ENCODE measurements at regions not wholly inside any gene's neighbourhood (a gene's known extent, or its start where the extent isn't known, plus 50 kb on each side); places are given as distances from the start of the nearest gene placed in this dataset.

GRCh38 chr14:55758796-55759195 lies 178.8 kb downstream of the KTN1 start:
- Mint-ChIP-seq H3K36me3 (no peaks in the 10 kb centered on the region), H3K27ac (no peak overlapping the region), H3K4me1 (no peaks in the 10 kb centered on the region), H3K4me3 (no peak overlapping the region), H3K9me3 (no peaks in the 10 kb centered on the region), H3K27me3 (no peaks in the 10 kb centered on the region)
- DNase-seq = no peak

GRCh38 chr14:55760789-55761566 lies 181.0 kb downstream of the KTN1 start:
- Mint-ChIP-seq H3K4me3 (no peak overlapping the region), H3K36me3 (no peaks in the 10 kb centered on the region), H3K27ac (no peak overlapping the region), H3K4me1 (no peaks in the 10 kb centered on the region), H3K27me3 (no peaks in the 10 kb centered on the region), H3K9me3 (no peaks in the 10 kb centered on the region)
- DNase-seq = no peak

DNA sequence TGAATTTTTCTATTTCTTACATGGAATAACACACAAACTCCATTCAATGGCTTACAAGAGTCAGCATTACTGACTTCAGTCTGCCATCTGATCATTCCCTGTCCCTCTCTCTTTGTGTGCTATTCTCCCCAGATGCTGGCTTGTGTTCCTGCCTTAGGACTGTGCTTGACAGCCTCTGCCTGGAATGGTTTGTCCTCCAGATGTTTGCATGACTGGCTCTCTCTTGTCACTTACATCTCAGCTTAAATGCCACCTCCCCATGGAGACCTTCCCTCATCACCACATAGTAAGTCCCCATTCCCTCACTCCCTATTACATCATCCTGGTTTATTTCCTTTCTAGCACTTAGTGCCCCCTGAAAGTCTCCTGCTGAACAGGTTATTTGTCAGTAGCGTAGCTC lies 181.6 kb downstream of the KTN1 start:
- Mint-ChIP-seq H3K4me3 (no peak overlapping the region), H3K4me1 (no peaks in the 10 kb centered on the region), H3K36me3 (no peaks in the 10 kb centered on the region), H3K9me3 (no peaks in the 10 kb centered on the region), H3K27me3 (no peaks in the 10 kb centered on the region), H3K27ac (no peak overlapping the region)
- no peak for DNase-seq

DNA sequence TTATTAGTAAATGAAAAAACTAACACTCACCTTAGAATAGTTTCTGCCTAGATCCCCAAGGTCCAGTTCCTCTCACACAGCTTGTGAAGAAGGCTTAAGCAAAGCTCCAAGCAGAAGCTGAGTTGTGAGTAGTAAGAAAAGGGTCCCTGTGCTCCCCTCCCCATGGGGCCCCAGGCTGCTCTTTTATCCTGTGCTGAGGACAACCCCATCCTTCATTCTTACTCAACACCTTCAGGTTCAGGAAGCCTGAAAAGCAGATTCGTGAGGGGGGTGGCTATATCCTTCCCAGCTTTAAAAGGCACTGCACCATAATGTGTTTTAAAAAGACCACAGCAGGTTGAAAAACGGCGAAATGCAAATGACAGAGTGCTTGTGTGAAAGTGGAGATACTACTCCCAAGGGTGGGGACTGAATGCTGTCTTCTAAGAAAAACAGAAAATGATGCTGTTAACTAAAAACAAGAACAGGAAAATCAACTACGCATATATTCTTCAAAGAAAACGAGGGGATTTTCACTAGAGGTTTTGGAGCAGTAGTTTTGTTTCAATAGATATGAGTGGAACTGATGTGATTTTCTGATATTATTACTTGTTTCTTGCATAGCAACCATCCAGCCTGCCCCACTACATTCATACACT lies 182.7 kb downstream of the KTN1 start:
- Mint-ChIP-seq H3K4me1 (no peaks in the 10 kb centered on the region), H3K27ac (no peak overlapping the region), H3K27me3 (no peaks in the 10 kb centered on the region), H3K4me3 (no peak overlapping the region), H3K9me3 (no peaks in the 10 kb centered on the region), H3K36me3 (no peaks in the 10 kb centered on the region)
- no peak for DNase-seq

- Mint-ChIP-seq H3K36me3 (no peaks in the 10 kb centered on the region), H3K9me3 (no peaks in the 10 kb centered on the region), H3K27ac (no peak overlapping the region), H3K4me1 (no peaks in the 10 kb centered on the region), H3K27me3 (peaks cover 6% of the 10 kb centered on the region), H3K4me3 (no peak overlapping the region)
- no peak for DNase-seq
Observed at GRCh38 chr14:55764784-55765183, 184.8 kb downstream of the KTN1 start.

GRCh38 chr14:55766071-55766470 lies 186.1 kb downstream of the KTN1 start:
- no peak overlapping the region for H3K27ac Mint-ChIP-seq
- no peaks in the 10 kb centered on the region for H3K9me3 Mint-ChIP-seq

GRCh38 chr14:55767286-55767685 lies 187.3 kb downstream of the KTN1 start:
- Mint-ChIP-seq H3K9me3 (no peaks in the 10 kb centered on the region), H3K36me3 (no peaks in the 10 kb centered on the region), H3K4me3 (no peak overlapping the region), H3K27ac (no peak overlapping the region), H3K27me3 (peaks cover 6% of the 10 kb centered on the region), H3K4me1 (no peaks in the 10 kb centered on the region)
- DNase-seq = no peak

More at GRCh38 chr14:55766071-55766470, 186.1 kb downstream of the KTN1 start:
- Mint-ChIP-seq H3K27me3 (peaks cover 6% of the 10 kb centered on the region), H3K36me3 (no peaks in the 10 kb centered on the region), H3K4me3 (no peak overlapping the region), H3K4me1 (no peaks in the 10 kb centered on the region)
- no peak for DNase-seq

DNA sequence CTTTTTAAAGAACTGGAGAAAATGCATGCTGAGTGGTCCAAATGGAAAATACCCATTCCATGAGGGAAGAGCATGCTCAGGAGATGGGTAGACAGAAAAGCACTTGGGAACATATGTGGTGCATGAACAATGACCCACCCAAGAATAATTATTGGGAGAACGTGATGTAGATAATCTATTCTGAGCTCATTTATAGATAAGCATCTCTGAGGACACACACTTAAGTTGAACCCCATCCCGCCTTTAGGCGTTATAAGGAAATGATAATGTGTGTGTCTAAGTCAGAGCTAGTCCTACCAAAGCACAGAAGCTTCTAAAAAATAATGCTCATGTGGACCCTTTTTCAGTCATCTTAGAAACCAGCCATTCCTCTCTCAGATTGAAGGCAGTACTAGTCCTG lies 189.9 kb downstream of the KTN1 start:
- Mint-ChIP-seq H3K4me3 (no peak overlapping the region), H3K4me1 (no peaks in the 10 kb centered on the region), H3K9me3 (no peaks in the 10 kb centered on the region), H3K27me3 (peaks cover 6% of the 10 kb centered on the region), H3K36me3 (no peaks in the 10 kb centered on the region), H3K27ac (no peak overlapping the region)
- no peak for DNase-seq

- H3K9me3 Mint-ChIP-seq = no peaks in the 10 kb centered on the region
- peaks cover 9% of the 10 kb centered on the region for H3K27me3 Mint-ChIP-seq
- H3K4me1 Mint-ChIP-seq = no peaks in the 10 kb centered on the region
- H3K36me3 Mint-ChIP-seq = no peaks in the 10 kb centered on the region
- no peak overlapping the region for H3K27ac Mint-ChIP-seq
- no peak for DNase-seq
- H3K4me3 Mint-ChIP-seq = no peak overlapping the region
Observed at GRCh38 chr14:55771242-55771981, 191.4 kb downstream of the KTN1 start.

DNA sequence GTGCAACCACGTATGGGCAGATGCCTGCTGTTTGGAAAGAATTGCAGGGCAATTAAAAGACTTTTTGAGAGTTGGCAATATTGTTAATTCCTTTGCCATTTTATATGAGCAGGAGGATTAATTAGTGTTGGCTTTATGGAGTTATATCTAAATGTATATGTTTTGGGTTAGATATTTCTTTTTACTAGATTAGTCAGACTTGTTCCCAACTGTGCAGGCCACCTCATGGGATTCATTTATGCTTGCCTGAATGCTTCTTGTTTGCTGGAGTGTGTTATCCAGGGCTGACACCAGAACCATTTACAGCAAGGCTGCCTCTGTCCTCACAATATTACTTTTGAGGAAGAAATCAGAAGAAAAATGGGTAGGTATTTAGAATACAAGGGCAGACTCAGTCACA lies 192.5 kb downstream of the KTN1 start:
- Mint-ChIP-seq H3K4me3 (no peak overlapping the region), H3K4me1 (no peaks in the 10 kb centered on the region), H3K36me3 (no peaks in the 10 kb centered on the region), H3K9me3 (no peaks in the 10 kb centered on the region), H3K27me3 (peaks cover 12% of the 10 kb centered on the region), H3K27ac (no peak overlapping the region)
- no peak for DNase-seq

- Mint-ChIP-seq H3K27ac (no peak overlapping the region), H3K36me3 (no peaks in the 10 kb centered on the region), H3K4me3 (no peak overlapping the region), H3K9me3 (no peaks in the 10 kb centered on the region), H3K4me1 (no peaks in the 10 kb centered on the region), H3K27me3 (peaks cover 8% of the 10 kb centered on the region)
- no peak for DNase-seq
Observed at GRCh38 chr14:55773312-55773711, 193.3 kb downstream of the KTN1 start.

- Mint-ChIP-seq H3K9me3 (no peaks in the 10 kb centered on the region), H3K4me3 (no peak overlapping the region), H3K27ac (no peak overlapping the region), H3K36me3 (no peaks in the 10 kb centered on the region), H3K4me1 (peaks cover 2% of the 10 kb centered on the region), H3K27me3 (peaks cover 7% of the 10 kb centered on the region)
- DNase-seq = no peak
Observed at GRCh38 chr14:55773984-55774545, 194.1 kb downstream of the KTN1 start.

DNA sequence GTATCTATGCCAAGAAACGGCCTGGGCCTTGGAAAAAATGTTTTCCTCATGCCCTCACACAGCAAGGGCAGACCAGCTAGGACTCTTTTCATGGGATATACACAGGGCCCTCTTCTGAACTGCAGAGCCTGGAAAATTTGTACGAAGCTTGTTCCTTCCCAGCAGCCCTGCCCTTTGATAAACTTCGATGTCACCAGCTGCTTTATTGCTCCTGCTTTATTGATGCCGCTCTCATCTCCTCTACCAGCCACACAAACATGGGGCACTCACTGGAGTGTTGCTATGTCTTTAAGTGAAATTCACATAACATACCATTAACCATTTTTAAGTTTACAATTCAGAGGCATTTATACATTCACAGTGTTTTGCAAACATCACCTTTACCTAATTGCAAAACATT lies 197.9 kb downstream of the KTN1 start:
- DNase-seq = no peak
- Mint-ChIP-seq H3K27me3 (peaks cover 7% of the 10 kb centered on the region), H3K9me3 (no peaks in the 10 kb centered on the region), H3K4me1 (peaks cover 2% of the 10 kb centered on the region), H3K36me3 (no peaks in the 10 kb centered on the region), H3K27ac (no peak overlapping the region), H3K4me3 (no peak overlapping the region)

DNA sequence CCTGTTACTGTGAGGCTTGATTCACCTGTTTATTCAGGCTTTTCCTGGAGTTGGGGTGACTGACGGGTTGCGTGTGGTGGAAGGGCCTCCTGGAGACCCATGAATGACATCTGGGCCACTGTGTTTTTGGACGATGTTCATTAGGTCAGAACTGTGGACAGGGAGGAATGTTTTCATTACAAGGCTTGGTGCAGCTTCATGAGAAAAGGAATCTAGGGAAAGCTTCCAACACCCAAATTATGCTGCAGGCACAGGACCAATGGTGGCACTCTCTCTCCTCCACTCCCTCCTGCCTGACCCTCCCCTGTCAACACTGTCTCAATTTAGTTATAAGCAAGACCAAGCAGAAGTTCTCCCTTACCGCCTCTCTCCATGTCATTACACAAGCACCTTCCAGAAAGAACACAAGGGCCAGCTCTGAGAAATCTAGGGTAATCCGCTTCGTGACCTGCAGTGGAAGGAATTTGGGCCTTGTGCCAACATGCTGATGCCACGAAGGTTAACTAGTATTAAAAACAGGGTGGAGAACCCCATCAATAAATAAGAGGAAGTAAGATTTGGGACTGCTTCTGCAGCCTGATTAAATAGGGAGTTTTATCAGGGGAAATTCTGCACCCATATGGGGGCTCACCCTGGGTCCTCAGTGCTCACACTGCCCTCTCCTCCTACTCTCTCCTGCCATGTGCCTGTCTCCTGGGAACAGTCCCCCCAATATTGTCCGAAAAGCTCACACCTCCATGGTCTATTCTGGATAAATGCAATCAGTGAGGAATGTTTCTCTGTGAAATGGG lies 200.3 kb downstream of the KTN1 start:
- Mint-ChIP-seq H3K4me3 (no peak overlapping the region), H3K27me3 (peaks cover 8% of the 10 kb centered on the region), H3K27ac (no peak overlapping the region), H3K4me1 (peaks cover 2% of the 10 kb centered on the region), H3K36me3 (no peaks in the 10 kb centered on the region), H3K9me3 (no peaks in the 10 kb centered on the region)
- no peak for DNase-seq

GRCh38 chr14:55781046-55781445 lies 201.0 kb downstream of the KTN1 start:
- H3K9me3 Mint-ChIP-seq = no peaks in the 10 kb centered on the region
- H3K4me3 Mint-ChIP-seq = no peak overlapping the region
- H3K27ac Mint-ChIP-seq = no peak overlapping the region
- DNase-seq = no peak
- H3K36me3 Mint-ChIP-seq = no peaks in the 10 kb centered on the region
- peaks cover 8% of the 10 kb centered on the region for H3K27me3 Mint-ChIP-seq
- H3K4me1 Mint-ChIP-seq = peaks cover 2% of the 10 kb centered on the region
